ENCODE measurements at regions not wholly inside any gene's neighbourhood (a gene's known extent, or its start where the extent isn't known, plus 50 kb on each side); places are given as distances from the start of the nearest gene placed in this dataset.
"Not testable (repeated sequence)": the region's sequence is repeated elsewhere in the genome, so short reads cannot be mapped to it uniquely, and the experiment has no call there.

GRCh38 chrX:138270931-138271330, 440.6 kb downstream of the FGF13 start:
- Mint-ChIP-seq H3K27ac (no peak overlapping the region), H3K4me3 (no peak overlapping the region), H3K9me3 (peaks cover 22% of the 10 kb centered on the region), H3K4me1 (ENCODE audit: low read depth) (no peaks in the 10 kb centered on the region), H3K36me3 (ENCODE audit: low read depth) (no peaks in the 10 kb centered on the region), H3K27me3 (ENCODE audit: insufficient read depth) (no peaks in the 10 kb centered on the region; the same call in 1 of the 2 replicates)
- no peak for TF ChIP-seq CTCF (IDR thresholded peaks at IDR 0.05)
- DNase-seq = no peak

GRCh38 chrX:138282598-138283150, 428.8 kb downstream of the FGF13 start:
- not testable (repeated sequence) for DNase-seq; H3K27ac Mint-ChIP-seq; H3K4me1 Mint-ChIP-seq (ENCODE audit: low read depth); H3K27me3 Mint-ChIP-seq (ENCODE audit: insufficient read depth); H3K4me3 Mint-ChIP-seq; H3K9me3 Mint-ChIP-seq; H3K36me3 Mint-ChIP-seq (ENCODE audit: low read depth)

GRCh38 chrX:138287205-138287877, 424.2 kb downstream of the FGF13 start:
- H3K9me3 Mint-ChIP-seq = peaks cover 9% of the 10 kb centered on the region
- TF ChIP-seq CTCF (IDR thresholded peaks at IDR 0.05) = no peak
- no peaks in the 10 kb centered on the region for H3K4me1 Mint-ChIP-seq (ENCODE audit: low read depth)
- H3K4me3 Mint-ChIP-seq = no peak overlapping the region
- no peak overlapping the region for H3K27ac Mint-ChIP-seq
- no peak for DNase-seq
- no peaks in the 10 kb centered on the region; the same call in 1 of the 2 replicates for H3K27me3 Mint-ChIP-seq (ENCODE audit: insufficient read depth)
- H3K36me3 Mint-ChIP-seq (ENCODE audit: low read depth) = no peaks in the 10 kb centered on the region

GRCh38 chrX:138294951-138295350, 416.6 kb downstream of the FGF13 start:
- DNase-seq = no peak
- H3K27ac Mint-ChIP-seq = no peak overlapping the region
- TF ChIP-seq CTCF (IDR thresholded peaks at IDR 0.05) = no peak
- no peaks in the 10 kb centered on the region; the same call in 1 of the 2 replicates for H3K27me3 Mint-ChIP-seq (ENCODE audit: insufficient read depth)
- no peaks in the 10 kb centered on the region for H3K9me3 Mint-ChIP-seq
- H3K36me3 Mint-ChIP-seq (ENCODE audit: low read depth) = no peaks in the 10 kb centered on the region
- H3K4me1 Mint-ChIP-seq (ENCODE audit: low read depth) = no peaks in the 10 kb centered on the region
- no peak overlapping the region for H3K4me3 Mint-ChIP-seq

- TF ChIP-seq CTCF (IDR thresholded peaks at IDR 0.05) = no peak
- H3K9me3 Mint-ChIP-seq = no peaks in the 10 kb centered on the region
- no peaks in the 10 kb centered on the region for H3K36me3 Mint-ChIP-seq (ENCODE audit: low read depth)
- DNase-seq = no peak
- H3K4me1 Mint-ChIP-seq (ENCODE audit: low read depth) = no peaks in the 10 kb centered on the region
- no peaks in the 10 kb centered on the region; the same call in 1 of the 2 replicates for H3K27me3 Mint-ChIP-seq (ENCODE audit: insufficient read depth)
- no peak overlapping the region for H3K27ac Mint-ChIP-seq
- H3K4me3 Mint-ChIP-seq = no peak overlapping the region
Measured at GRCh38 chrX:138298268-138298667, 413.2 kb downstream of the FGF13 start.

GRCh38 chrX:138345801-138346200, 365.7 kb downstream of the FGF13 start:
- no peaks in the 10 kb centered on the region for H3K36me3 Mint-ChIP-seq (ENCODE audit: low read depth)
- no peaks in the 10 kb centered on the region for H3K9me3 Mint-ChIP-seq
- DNase-seq = no peak
- H3K4me1 Mint-ChIP-seq (ENCODE audit: low read depth) = no peaks in the 10 kb centered on the region
- no peaks in the 10 kb centered on the region for H3K27me3 Mint-ChIP-seq (ENCODE audit: insufficient read depth)
- no peak overlapping the region for H3K4me3 Mint-ChIP-seq
- TF ChIP-seq CTCF (IDR thresholded peaks at IDR 0.05) = no peak
- H3K27ac Mint-ChIP-seq = no peak overlapping the region

Data from HFFc6 (cell line).